ENCODE measurements at regions not wholly inside any gene's neighbourhood (a gene's known extent, or its start where the extent isn't known, plus 50 kb on each side); places are given as distances from the start of the nearest gene placed in this dataset.

DNA sequence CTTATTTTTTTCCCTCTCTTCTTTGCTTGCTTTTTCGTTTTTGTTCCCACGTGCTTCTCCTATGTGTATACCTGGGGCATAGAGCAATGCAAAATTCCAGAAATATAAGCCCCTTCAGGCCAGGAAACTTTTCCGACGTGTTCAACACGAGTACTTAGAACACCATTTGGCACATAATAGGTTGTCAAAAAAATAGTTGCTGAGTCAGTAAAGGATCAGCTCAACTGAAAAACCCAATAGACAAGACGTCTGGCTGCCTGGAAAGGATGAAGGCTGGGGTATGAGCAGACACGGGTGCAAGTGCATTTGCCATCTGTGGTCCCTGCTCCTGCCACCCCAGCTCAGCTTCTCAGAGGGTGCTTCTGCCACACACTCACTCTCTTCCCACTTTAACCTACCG is 823.0 kb upstream of the SOX11 start:
- ATAC-seq, result no peak

More for the DNA sequence above, 823.0 kb upstream of the SOX11 start:
- H3K9ac ChIP-seq (ENCODE audit: low read length), result no peak overlapping the region
- H3K27ac ChIP-seq (ENCODE audit: low read depth, low read length), result no peak overlapping the region
- no peaks in the 10 kb centered on the region for H3K79me2 ChIP-seq (ENCODE audit: insufficient read depth, low read length)
- POLR2A ChIA-PET, result no interaction called here
- no peaks in the 10 kb centered on the region for H3K36me3 ChIP-seq (ENCODE audit: control insufficient read depth in 1 of 2, insufficient read depth in 2 of 2, low read length in 2 of 2)
- TF ChIP-seq ELF1 (IDR thresholded peaks at IDR 0.05; ENCODE audit: borderline replicate concordance, low read depth) (no peak), RAD21 (IDR thresholded peaks at IDR 0.05; ENCODE audit: low read depth) (no peak), EGR1 (IDR thresholded peaks at IDR 0.05; ENCODE audit: low read depth) (no peak), EZH2 (IDR thresholded peaks at IDR 0.05) (no peak), TCF7L2 (IDR thresholded peaks at IDR 0.05; ENCODE audit: borderline replicate concordance, extremely low read depth, insufficient read depth, insufficient read length) (no peak)
- TF ChIP-seq, protein P1, sequence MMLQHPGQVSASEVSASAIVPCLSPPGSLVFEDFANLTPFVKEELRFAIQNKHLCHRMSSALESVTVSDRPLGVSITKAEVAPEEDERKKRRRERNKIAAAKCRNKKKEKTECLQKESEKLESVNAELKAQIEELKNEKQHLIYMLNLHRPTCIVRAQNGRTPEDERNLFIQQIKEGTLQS (IDR thresholded peaks at IDR 0.05), result no peak
- TF ChIP-seq, protein P2, sequence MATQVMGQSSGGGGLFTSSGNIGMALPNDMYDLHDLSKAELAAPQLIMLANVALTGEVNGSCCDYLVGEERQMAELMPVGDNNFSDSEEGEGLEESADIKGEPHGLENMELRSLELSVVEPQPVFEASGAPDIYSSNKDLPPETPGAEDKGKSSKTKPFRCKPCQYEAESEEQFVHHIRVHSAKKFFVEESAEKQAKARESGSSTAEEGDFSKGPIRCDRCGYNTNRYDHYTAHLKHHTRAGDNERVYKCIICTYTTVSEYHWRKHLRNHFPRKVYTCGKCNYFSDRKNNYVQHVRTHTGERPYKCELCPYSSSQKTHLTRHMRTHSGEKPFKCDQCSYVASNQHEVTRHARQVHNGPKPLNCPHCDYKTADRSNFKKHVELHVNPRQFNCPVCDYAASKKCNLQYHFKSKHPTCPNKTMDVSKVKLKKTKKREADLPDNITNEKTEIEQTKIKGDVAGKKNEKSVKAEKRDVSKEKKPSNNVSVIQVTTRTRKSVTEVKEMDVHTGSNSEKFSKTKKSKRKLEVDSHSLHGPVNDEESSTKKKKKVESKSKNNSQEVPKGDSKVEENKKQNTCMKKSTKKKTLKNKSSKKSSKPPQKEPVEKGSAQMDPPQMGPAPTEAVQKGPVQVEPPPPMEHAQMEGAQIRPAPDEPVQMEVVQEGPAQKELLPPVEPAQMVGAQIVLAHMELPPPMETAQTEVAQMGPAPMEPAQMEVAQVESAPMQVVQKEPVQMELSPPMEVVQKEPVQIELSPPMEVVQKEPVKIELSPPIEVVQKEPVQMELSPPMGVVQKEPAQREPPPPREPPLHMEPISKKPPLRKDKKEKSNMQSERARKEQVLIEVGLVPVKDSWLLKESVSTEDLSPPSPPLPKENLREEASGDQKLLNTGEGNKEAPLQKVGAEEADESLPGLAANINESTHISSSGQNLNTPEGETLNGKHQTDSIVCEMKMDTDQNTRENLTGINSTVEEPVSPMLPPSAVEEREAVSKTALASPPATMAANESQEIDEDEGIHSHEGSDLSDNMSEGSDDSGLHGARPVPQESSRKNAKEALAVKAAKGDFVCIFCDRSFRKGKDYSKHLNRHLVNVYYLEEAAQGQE (IDR thresholded peaks at IDR 0.05; ENCODE audit: low read depth), result no peak
- H3K27me3 ChIP-seq (ENCODE audit: insufficient read depth, low read length), result no peaks in the 10 kb centered on the region
- H3K4me3 ChIP-seq (replicated peaks in 1 of 2; ENCODE audit: low read depth in 1 of 2, low read length in 2 of 2), result no peak overlapping the region
- H3K9me3 ChIP-seq (ENCODE audit: control insufficient read depth in 1 of 2, insufficient read depth in 1 of 2, low read depth in 1 of 2, low read length in 2 of 2), result peaks cover 7 to 23% of the 10 kb centered on the region in 2 experiments; a peak in 2 of 4 replicates
- H3K4me2 ChIP-seq (ENCODE audit: low read length), result no peak overlapping the region
- RAD21 ChIA-PET (ENCODE audit: low non-redundant PET in 1 of 2, low total read pairs in 2 of 2, uncharacterized antibody in 2 of 2, unreplicated experiment in 2 of 2), result no interaction called here
- no peaks in the 10 kb centered on the region for H4K20me1 ChIP-seq (ENCODE audit: insufficient read depth)
- BruUV-seq (replicated peaks), result no TSS peak
- no peaks in the 10 kb centered on the region for H3K4me1 ChIP-seq (ENCODE audit: control insufficient read depth in 1 of 2, insufficient read depth in 2 of 2, low read length in 2 of 2)
- DNase-seq (ENCODE audit: low read depth, low spot score), result no peak
- H3K9me2 ChIP-seq (ENCODE audit: insufficient read depth), result no peaks in the 10 kb centered on the region
- CTCF ChIA-PET, result no interaction called here
- no peak overlapping the region for H2AFZ ChIP-seq (ENCODE audit: low read depth, low read length, poor library complexity, severe bottlenecking)
- intact Hi-C loops (cut with micrococcal nuclease), result no loop called here
